HS-27A (cell line): ENCODE measurements at regions not wholly inside any gene's neighbourhood (a gene's known extent, or its start where the extent isn't known, plus 50 kb on each side); places are given as distances from the start of the nearest gene placed in this dataset.
"Not testable (repeated sequence)": the region's sequence is repeated elsewhere in the genome, so short reads cannot be mapped to it uniquely, and the experiment has no call there.

Experiments
- DNase-seq: peaks from one replicate; pipeline ENCODE4 v3.0.0-alpha.2; 2012; ENCODE audit warnings: low read depth, missing footprints

DNA sequence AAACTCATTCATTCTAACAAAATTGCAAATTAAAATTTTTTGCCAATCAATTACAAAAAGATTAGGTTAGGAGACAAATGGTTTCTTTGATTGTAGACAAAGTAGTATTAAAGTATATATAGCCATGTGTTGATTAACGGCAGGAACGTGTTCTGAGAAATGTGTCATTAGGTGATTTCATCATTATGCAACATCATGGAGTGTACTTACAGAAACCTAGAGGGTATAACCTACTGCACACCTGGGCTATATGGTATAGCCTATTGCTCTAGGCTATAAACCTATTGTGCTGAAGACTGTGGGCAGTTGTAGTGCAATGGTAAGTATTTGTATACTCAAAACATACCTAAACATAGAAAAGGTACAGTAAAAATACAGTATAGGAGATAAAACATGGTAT, 906.8 kb upstream of the SPRY2 start:
- no peak for DNase-seq

DNA sequence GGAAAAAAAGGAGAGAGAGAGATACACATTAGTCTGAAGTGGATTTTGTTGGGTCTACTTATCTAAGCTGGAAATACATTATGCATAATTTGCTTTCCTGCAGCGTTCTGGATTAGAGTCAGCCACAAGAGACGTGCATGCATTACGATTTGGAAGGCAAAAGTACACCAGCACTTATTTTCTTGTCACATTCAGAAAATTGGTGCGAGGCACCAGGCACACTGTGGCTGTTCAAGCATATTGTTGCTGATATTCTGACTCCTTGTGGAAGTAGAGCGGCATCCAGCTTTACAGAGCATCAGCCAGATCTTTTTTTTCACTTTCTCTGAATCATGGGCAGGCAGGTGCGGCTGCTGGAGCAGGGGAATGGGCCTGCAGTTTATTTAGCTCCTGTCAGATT, 905.6 kb upstream of the SPRY2 start:
- DNase-seq, result no peak

DNA sequence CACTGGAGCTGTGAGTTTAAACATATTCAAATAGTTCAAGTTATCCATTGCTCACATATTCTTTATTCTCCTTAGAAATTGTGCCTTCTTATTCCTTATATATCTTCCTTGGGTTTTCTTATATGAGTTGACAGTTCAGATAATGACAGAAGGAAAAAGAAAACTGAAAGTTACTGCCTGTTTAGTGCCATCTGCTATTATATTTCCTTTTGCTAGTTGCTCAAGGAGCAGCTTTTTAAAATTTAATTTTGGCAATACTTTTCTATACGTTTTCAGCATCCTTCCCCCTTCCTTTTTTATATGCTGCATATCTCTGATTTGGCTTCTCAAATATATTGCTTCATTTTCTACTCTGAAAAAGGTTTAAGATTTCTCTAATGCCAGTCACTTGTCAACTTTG, 903.1 kb upstream of the SPRY2 start:
- DNase-seq, result no peak

DNA sequence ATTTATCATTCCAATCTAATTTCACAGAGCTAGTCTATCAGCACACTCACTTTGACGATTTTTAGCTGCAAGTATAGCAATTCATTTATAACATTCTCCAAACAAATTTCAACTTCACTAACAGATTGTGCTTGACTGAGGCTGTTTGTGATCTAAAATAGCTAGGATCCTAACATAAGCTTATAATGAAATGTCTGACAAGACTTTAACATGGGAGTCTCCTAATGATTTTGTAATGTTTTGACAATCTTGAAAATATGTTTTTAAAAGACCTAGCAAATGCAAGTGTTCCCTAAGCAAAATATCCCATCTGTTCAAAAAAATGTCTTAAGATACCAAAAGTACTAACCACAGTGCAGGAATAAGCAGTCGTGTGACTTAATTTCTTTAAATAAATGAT, 889.5 kb upstream of the SPRY2 start:
- no peak for DNase-seq

DNA sequence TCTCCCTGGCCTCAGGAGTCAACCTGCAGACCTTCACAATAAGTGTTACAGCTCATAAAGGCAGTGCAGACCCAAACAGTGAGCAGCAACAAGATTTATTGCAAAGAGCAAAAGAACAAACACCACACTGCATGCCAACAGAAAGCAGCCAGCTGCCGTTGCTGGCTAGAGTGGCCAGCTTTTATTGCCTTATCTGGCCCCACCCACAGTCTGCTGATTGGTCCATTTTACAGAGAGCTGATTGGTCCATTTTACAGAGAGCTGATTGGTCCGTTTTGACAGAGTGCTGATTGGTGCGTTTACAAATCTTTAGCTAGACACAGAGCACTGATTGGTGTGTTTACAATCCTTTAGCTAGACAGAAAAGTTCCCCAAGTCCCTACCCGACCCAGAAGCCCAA, 885.9 kb upstream of the SPRY2 start:
- DNase-seq, result not testable (repeated sequence)

DNA sequence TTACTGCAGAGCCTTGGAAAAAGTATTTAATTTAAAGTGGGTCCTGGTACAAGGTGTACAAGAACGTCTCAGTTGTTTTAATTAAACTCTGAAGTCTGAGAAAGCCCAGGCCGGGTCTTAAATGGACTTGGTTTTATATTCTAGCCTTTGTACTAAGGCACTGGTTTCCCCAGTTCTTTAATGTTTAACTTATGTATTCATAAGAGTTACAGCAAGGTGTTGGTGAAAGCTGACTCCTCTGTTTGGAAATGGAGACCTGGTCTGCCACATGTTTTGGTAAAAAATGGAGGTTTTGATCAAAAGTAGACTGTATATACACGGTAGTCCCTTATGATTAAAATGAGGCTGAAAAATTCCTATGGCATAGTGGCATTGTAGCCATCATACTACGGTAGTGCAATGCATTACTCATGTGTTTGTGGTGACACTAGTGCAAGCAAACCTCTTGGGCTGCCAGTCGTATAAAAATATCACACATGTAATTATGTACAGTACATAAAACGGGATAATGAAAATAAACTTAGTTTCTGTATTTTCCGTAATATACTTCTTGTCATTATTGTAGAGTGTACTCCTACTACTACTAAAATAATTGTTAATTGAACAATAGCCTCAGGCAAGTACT, 883.4 kb upstream of the SPRY2 start:
- DNase-seq, result no peak

DNA sequence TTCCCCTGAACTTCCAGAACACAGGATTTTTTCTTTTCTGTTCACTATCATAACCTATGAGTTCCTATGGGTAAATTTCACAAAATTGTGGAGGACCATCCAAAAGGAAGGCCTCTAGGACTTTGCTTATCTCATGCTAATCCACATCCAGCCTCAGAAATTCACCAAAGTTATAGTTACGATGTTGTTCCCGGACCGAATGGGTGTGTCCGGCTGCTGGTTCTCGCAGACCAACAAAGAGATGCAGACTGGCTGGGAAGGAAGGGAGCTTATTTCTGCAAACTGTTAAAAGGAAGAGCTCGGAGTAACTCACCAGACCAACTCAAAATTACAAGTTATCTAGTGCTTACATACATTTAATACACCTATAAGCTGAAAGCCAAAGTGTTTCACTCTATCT, 882.9 kb upstream of the SPRY2 start:
- DNase-seq, result no peak

DNA sequence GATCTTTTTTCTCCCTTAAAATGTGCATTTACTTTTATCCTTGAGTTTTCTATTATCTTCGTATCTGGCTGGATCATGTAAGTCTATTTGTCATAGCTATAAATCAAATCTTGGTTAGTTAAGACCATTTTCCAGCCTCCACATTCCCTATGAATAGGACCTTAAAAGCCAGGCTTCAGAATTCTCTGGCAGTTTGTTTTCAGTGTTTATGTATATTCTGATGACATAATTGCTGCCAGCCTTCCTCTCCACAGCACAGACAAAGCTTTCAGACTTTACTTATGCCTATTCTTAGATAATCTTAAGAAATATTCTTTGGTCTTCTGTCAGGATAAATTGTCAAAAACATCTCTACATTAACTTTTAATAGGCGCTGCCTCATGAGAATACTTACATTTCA, 870.8 kb upstream of the SPRY2 start:
- DNase-seq, result no peak

DNA sequence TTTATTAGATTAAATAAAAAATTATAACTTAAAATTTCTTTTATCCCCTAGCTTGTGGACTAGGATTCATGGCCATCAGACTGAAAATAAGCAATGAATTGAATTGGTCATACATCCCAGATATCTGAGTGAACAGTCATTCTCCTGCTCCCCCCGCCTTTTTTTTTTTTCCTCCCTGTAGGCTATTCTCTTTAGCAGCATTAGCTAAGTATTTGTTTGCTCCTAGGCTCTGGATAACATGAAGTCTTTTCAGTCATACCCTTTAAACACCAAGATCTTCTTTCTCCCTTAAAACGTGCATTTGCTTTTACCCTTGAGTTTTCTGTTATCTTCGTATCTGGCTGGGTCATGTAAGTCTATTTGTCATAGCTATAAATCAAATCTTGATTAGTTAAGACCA, 866.7 kb upstream of the SPRY2 start:
- no peak for DNase-seq

DNA sequence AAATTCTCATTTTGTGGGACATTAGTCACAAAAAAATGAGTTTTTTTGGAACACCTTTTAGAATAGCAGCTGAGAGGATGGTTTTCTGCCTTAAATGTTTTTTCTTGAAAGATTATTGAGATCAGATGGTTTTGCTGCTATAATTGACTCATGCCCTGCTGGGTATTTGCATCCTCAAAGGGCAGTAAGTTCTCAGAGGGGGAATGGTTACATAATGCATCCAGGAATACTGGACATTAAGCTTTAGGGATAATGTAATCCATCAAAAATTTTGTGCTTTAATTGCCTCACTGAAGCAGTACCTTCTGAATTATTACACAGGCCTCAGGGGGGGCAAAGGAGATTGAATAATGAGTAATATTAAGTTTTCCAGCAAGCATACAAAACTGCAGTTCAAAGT, 866.3 kb upstream of the SPRY2 start:
- no peak for DNase-seq

DNA sequence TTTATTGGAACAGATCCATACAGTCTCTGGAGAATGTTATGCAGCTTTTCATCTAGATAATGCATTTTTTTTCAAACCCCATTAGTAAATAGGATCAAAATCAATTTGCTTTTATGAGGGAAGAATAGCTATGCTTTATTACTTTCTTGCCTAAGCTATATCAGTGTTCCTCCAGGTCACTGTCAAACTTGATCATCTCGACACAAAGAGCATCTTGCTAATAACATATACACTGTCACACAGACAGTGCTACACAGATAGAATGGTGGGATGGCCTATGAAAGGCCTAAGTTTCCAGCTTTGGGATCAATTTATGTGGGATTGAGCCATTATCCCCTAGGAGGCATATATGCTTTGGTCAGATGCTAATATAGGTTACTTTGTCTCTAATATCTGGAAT, 862.9 kb upstream of the SPRY2 start:
- no peak for DNase-seq

DNA sequence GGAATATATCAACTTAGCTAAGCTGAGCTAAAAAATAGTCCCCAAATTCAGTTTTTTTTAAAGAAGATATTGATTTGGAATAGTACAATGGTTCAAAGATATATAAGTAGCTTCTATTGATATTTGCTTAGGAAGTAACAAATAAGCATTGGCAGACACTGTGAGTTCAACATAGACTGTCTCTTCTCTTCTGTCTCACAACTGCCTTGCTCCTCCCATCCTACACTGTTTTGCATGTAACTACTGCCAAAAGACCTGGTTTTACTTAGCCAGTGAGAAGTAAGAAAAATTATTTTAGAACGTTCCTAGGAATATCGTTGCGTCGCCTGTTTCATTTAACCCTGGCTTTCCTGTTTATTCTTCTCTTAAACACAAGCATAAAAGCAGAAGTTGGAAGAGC, 859.0 kb upstream of the SPRY2 start:
- DNase-seq, result no peak

DNA sequence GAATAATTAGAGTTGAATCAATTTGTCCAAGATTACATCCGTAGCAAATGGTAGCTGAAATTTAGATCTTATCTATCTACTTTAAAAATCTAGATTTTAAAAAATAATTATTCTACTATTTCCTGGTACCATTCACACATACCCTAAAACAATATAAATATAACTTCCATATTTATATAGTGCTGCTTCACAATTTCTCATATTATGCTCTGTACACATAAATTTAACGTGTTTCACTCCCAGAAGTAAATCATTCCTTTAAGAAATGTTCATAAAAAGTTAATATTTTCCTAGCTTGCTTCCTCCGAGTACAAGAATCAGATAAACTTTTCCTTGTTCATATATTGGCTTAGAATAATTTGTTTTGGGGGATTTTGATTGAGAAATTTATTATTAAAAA, 857.0 kb upstream of the SPRY2 start:
- no peak for DNase-seq

DNA sequence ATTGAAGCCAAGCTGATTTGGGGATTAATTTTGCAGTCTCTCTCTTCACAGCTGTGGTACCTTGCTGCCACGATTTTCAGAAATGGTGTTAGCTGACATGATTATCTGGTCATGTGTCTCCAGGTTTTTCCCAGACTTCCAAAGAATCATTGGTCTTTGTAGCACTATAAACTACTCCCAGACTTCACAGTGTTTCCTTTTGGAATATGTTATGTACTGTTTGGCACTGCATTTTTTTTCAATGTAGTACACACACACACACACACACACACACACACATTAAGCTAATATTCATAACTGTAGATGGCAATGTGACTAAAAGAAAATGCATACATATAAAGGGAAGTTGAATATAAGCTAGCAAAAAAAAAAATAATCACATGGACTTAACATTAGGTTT, 856.6 kb upstream of the SPRY2 start:
- DNase-seq, result no peak

DNA sequence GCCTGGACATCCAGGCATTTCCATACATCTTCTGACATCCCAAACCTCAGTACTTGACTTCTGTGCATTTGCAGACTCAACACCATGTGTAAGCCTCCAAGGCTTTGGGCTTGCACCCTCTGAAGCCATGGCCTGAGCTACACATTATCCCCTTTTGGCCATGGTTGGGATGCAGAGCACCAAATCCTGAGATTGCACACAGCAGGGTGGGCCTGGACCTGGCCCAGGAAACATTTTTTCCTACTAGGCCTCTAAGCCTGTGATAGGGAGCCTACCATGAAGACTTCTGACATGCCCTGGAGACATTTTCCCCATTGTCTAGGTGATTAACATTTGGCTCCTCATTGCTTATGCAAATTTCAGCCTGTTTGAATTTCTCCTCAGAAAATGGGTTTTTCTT, 853.4 kb upstream of the SPRY2 start:
- DNase-seq, result no peak

DNA sequence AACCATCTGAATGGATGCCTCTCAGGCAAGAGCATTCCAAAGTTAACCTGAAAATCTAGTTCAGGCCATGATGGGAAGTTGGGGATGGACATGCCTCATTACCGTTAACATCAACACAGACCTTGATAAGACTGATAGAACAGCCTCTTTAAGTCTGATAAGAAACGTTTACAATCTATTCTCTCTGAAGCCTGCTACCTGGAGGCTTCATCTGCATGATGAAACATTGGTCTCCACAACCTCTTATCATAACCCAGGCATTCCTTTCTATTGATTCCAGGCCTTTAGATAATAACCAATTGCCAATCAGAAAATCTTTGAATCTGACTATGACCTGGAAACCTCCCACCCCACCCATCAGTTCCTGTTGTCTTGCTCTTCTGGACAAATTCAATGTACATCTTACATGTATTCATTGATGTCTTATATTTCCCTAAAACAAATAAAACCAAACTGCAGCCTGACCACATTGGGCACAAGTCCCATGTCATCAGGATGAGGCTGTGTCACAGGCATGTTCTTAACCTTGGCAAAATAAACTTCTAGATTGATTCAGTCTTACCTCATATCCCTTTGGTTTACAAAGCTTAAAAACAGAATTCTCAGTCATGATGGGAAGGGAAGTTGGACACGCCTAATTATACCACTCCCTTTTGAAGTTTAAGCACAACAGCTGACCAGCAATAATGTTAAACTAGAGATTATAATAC, 843.8 kb upstream of the SPRY2 start:
- no peak for DNase-seq

DNA sequence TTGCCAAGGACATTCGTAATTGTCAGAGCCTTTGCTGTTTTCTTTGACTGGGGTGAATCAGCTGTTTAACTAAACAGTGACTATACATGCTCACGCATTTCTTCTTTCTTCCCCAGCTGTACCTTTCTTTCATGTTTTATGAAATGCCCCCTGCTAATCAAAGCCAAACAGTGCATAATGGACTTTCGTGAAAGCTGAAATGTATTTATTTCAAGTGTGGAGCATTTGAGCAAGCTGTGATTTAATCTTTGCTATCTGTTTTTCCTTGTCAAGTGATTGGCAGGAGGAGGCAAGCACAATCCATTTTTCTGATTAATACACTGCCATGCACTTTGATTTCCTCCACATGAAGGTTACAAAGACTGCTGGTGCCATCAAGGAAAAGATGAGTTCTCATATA, 831.7 kb upstream of the SPRY2 start:
- DNase-seq, result no peak

DNA sequence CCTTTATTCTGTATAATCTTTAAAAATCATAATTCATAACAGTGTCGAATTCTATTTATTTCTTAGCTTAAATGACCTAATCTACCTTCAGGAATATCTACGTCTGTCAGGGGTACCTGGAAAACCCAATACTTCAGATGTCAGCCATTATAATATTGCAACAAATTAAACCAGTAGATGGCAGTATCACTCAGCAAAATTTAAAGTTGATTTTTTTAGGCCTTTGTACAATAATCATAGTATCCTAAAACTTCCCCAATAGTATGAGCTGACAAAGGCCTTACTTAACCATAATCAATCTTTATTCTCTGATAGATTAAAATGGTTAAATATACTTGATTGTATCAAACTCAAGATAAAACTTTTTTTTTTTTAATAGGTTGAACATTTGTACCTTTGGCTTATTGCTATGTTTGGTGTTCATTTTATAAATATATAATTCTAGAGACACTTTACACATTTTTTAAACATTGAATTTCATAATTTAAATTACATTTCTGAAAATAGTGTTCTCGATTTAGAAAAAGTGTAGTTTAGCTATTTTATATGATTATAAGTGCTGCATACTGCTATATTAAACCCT, 830.2 kb upstream of the SPRY2 start:
- no peak for DNase-seq

DNA sequence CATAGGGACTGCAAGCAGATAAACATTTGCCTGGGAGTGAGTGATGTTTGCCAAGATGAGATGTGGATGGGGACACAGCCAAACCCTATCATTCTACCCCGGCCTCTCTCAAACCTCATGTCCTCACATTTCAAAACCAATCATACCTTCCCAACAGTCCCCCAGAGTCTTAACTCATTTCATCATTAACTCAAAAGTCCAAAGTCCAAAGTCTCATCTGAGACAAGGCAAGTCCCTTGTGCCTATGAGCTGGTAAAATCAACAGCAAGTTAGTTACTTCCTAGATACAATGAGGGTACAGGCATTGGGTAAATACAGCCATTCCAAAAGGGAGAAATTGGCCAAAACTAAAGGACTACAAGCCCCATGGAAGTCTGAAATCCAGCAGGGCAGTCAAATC, 822.9 kb upstream of the SPRY2 start:
- not testable (repeated sequence) for DNase-seq

DNA sequence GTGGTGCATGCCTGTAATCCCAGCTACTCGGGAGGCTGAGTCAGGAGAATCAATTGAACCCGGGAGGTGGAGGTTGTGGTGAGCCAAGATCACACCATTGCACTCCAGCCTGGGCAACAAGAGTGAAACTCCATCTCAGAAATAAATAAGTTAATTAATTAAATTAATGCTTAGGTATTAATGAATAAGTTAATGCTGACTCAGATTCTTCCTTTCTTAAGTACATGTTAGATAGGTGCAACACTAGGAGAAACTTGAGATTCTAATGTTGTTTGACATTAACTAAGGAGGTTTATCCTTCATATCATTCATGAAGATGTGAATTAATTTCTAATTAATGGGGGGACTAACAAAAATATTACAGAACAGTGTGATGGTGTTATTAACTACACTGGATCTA, 812.6 kb upstream of the SPRY2 start:
- DNase-seq, result no peak

DNA sequence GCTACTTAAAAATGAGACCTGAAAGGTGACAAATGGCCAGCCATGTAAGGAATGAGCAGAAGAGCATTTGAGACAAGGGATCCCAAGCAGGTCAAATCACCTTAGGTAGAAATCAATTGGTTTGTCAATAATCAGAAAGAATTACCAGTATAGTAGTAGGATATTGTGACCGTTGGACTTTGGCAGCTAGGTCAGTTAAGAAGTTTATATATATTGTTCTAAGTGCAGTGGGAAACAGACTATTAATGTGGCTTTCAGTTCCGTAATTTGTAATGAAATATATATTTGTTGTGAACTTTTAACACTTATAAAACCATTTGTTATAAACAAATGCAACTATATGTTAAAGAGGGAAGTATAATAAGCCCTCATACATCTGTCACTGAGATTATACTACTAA, 807.9 kb upstream of the SPRY2 start:
- DNase-seq, result no peak

DNA sequence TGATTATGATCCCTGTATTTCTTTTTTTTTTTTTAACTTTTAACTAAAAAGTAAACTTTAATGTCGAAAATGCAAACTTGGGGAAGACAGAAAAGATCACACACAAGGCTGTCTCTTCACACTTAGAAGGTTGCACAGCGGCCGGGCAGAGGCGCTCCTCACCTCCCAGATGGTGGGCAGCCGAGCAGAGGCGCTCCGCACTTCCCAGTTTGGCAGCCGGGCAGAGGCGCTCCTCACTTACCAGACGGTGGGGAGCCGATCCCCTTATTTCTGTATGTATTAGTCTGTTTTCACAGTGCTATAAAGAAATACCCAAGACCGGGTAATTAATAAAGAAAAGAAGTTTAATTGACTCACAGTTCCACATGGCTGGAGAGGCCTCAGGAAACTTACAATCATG, 805.6 kb upstream of the SPRY2 start:
- not testable (repeated sequence) for DNase-seq

DNA sequence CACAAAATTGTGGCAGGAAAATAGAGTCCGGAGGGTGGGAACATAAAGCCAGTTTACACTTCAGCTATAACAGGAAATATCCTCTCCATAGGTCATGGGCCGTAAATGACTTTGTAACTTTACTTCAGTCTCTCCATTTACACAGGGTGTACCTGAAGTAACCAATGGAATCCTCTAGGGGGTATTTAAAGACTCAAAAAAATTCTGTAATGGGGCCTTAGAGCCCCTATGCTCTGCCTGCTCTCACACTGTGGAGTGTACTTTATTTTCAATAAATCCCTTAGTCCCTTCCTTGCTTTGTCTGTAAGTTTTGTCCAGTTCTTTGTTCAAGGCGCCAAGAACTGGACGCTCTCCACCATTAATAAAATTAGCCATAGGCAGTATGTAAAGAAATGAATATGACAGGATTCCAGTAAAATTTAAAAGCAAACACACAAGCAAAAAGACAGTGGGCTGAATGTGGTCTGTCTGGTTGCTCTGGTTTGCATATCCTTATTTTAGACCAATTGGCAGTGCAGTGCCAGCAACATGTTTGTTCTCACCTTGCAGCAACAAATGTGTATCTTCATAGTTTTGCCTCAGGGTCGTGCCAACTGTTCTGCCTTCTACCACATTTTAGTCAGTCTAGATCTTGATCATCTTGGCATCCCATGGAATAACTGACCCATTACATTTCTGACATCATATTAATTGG, 801.5 kb upstream of the SPRY2 start:
- no peak for DNase-seq
